H9 (cell line): ENCODE measurements at regions not wholly inside any gene's neighbourhood (a gene's known extent, or its start where the extent isn't known, plus 50 kb on each side); places are given as distances from the start of the nearest gene placed in this dataset.

ENCODE experiments used
- DNase-seq: peaks from one replicate; pipeline ENCODE4 v3.0.0-alpha.2; 2017
- H2AFZ ChIP-seq: one replicate; pipeline ENCODE4 v1.6.1; 2013; ENCODE audit warnings: mild to moderate bottlenecking, low read length, control low read depth, moderate library complexity
- H2AK5ac ChIP-seq: 2 replicates; pipeline ENCODE4 v1.6.1; 2013; ENCODE audit warnings: low read length, control low read depth, mixed read lengths; ENCODE audit not compliant: insufficient read length
- H2BK120ac ChIP-seq: one replicate; pipeline ENCODE4 v1.6.1; 2013; ENCODE audit warnings: low read depth, mild to moderate bottlenecking, low read length, control low read depth, inconsistent platforms; ENCODE audit not compliant: poor library complexity, severe bottlenecking
- H2BK12ac ChIP-seq: 2 replicates; pipeline ENCODE4 v1.6.1; 2013; ENCODE audit warnings: low read length, control low read depth, mixed read lengths, low read depth; ENCODE audit not compliant: insufficient read length
- H2BK15ac ChIP-seq: 2 replicates; pipeline ENCODE4 v1.6.1; 2013; ENCODE audit warnings: low read depth, low read length, control low read depth
- H2BK20ac ChIP-seq: one replicate; pipeline ENCODE4 v1.6.1; 2013; ENCODE audit warnings: low read depth, mild to moderate bottlenecking, low read length, control low read depth, inconsistent platforms; ENCODE audit not compliant: poor library complexity, severe bottlenecking
- H2BK5ac ChIP-seq: 2 replicates; pipeline ENCODE4 v1.6.1; 2013; ENCODE audit warnings: low read length, control low read depth, mixed read lengths; ENCODE audit not compliant: insufficient read length
- H3K14ac ChIP-seq: 2 replicates; pipeline ENCODE4 v1.6.1; 2013; ENCODE audit warnings: low read length, control low read depth; ENCODE audit not compliant: insufficient read depth
- H3K18ac ChIP-seq: 2 replicates; pipeline ENCODE4 v1.6.1; 2013; ENCODE audit warnings: low read depth, mild to moderate bottlenecking, mixed read lengths, low read length, control low read depth; ENCODE audit not compliant: insufficient read length
- H3K23ac ChIP-seq: 2 replicates; pipeline ENCODE4 v1.6.1; 2013; ENCODE audit warnings: low read length, control low read depth, mixed read lengths, low read depth; ENCODE audit not compliant: insufficient read length
- H3K23me2 ChIP-seq: 2 replicates; pipeline ENCODE4 v1.6.1; 2013; ENCODE audit warnings: low read depth, mild to moderate bottlenecking, mixed read lengths, low read length, control low read depth; ENCODE audit not compliant: insufficient read length, poor library complexity, severe bottlenecking
- H3K27ac ChIP-seq: 2 replicates; pipeline ENCODE4 v1.5.1; 2013; ENCODE audit warnings: low read length, control low read depth, mixed read lengths, low read depth; ENCODE audit not compliant: insufficient read length
- H3K27me3 ChIP-seq: 2 replicates; pipeline ENCODE4 v1.6.1; 2013; ENCODE audit warnings: low read length, control low read depth, inconsistent platforms; ENCODE audit not compliant: insufficient read depth
- H3K4ac ChIP-seq: 2 replicates; pipeline ENCODE4 v1.6.1; 2013; ENCODE audit warnings: low read depth, mild to moderate bottlenecking, control low read depth, inconsistent platforms, low read length, moderate library complexity
- H3K4me1 ChIP-seq: 2 replicates; pipeline ENCODE4 v1.6.1; 2013; ENCODE audit warnings: low read length, control low read depth, inconsistent platforms; ENCODE audit not compliant: insufficient read depth
- H3K4me2 ChIP-seq: 2 replicates; pipeline ENCODE4 v1.6.1; 2013; ENCODE audit warnings: low read length, control low read depth, mixed read lengths; ENCODE audit not compliant: insufficient read length, insufficient read depth
- H3K56ac ChIP-seq: 2 replicates; pipeline ENCODE4 v1.6.1; 2013; ENCODE audit warnings: low read depth, mild to moderate bottlenecking, mixed read lengths, low read length, control low read depth; ENCODE audit not compliant: insufficient read length
- H3K79me1 ChIP-seq: 2 replicates; pipeline ENCODE4 v1.6.1; 2013; ENCODE audit warnings: low read depth, mild to moderate bottlenecking, moderate library complexity, low read length, control low read depth, inconsistent platforms; ENCODE audit not compliant: insufficient read depth, poor library complexity, severe bottlenecking
- H3K79me2 ChIP-seq: 2 replicates; pipeline ENCODE4 v1.6.1; 2013; ENCODE audit warnings: low read length, control low read depth, inconsistent platforms; ENCODE audit not compliant: insufficient read depth
- H3K9ac ChIP-seq: 2 replicates; pipeline ENCODE4 v1.6.1; 2013; ENCODE audit warnings: low read length, control low read depth, mixed read lengths; ENCODE audit not compliant: insufficient read length; ENCODE audit errors: extremely low read depth
- H3K9me3 ChIP-seq: one replicate; pipeline ENCODE4 v1.6.1; 2013; ENCODE audit warnings: low read depth, low read length, inconsistent platforms; ENCODE audit not compliant: control insufficient read depth
- H3T11ph ChIP-seq: one replicate; pipeline ENCODE4 v1.6.1; 2013; ENCODE audit warnings: mild to moderate bottlenecking, low read length, control low read depth, inconsistent platforms
- H4K20me1 ChIP-seq: one replicate; pipeline ENCODE4 v1.6.1; 2013; ENCODE audit not compliant: control insufficient read depth, insufficient read length, insufficient read depth
- H4K5ac ChIP-seq: 2 replicates; pipeline ENCODE4 v1.6.1; 2013; ENCODE audit warnings: low read depth, mild to moderate bottlenecking, mixed read lengths, low read length, control low read depth; ENCODE audit not compliant: insufficient read length
- H4K8ac ChIP-seq: replicated peaks from 2 replicates; pipeline ENCODE4 v1.6.1; 2013; ENCODE audit warnings: low read length, control low read depth, mixed read lengths, low read depth; ENCODE audit not compliant: insufficient read length
- H4K91ac ChIP-seq: 2 replicates; pipeline ENCODE4 v1.6.1; 2013; ENCODE audit warnings: low read depth, mild to moderate bottlenecking, moderate library complexity, mixed read lengths, low read length, control low read depth; ENCODE audit not compliant: insufficient read length
- H3K27ac Mint-ChIP-seq, 3 experiments: 2 replicates in 2 of 3; 3 replicates in 1 of 3; pipeline ENCODE4 v1.8.0; 2020 to 2021; ENCODE audit warnings: mixed read lengths in 3 of 3, mild to moderate bottlenecking in 1 of 3, moderate library complexity in 1 of 3
- H3K27me3 Mint-ChIP-seq: 2 replicates; pipeline ENCODE4 v1.8.0; 2021; ENCODE audit warnings: low read depth, mild to moderate bottlenecking, moderate library complexity, mixed read lengths
- H3K36me3 Mint-ChIP-seq, 3 experiments: 2 replicates in 2 of 3; 3 replicates in 1 of 3; pipeline ENCODE4 v1.8.0; 2020 to 2021; ENCODE audit warnings: low read depth in 3 of 3, mixed read lengths in 3 of 3; ENCODE audit not compliant: insufficient read depth in 1 of 3
- H3K4me1 Mint-ChIP-seq, 2 experiments: 2 replicates each; pipeline ENCODE4 v1.8.0; 2020; ENCODE audit warnings: mixed read lengths in 2 of 2
- H3K4me3 Mint-ChIP-seq, 2 experiments: 2 replicates in 1 of 2; 3 replicates in 1 of 2; pipeline ENCODE4 v1.8.0; 2020 to 2021; ENCODE audit warnings: mild to moderate bottlenecking in 2 of 2, mixed read lengths in 2 of 2, moderate library complexity in 1 of 2
- H3K9me3 Mint-ChIP-seq, 2 experiments: 2 replicates in 1 of 2; 3 replicates in 1 of 2; pipeline ENCODE4 v1.8.0; 2020; ENCODE audit warnings: mild to moderate bottlenecking in 2 of 2, mixed read lengths in 2 of 2, moderate library complexity in 1 of 2
- CTCF ChIP-seq: fragments of 200-600 bp; sonication (generic); conservative IDR thresholded peaks from 3 replicates; pipeline ENCODE4 v1.8.0; 2021; ENCODE audit warnings: antibody characterized with exemption, mild to moderate bottlenecking
- WGBS: extraction: QIAGEN DNeasy Blood & Tissue Kit; methylation state at CpG from one replicate; pipeline ENCODE4 v1.1.7; 2013; ENCODE audit warnings: missing lambda C conversion rate, low lambda C conversion rate, mixed read lengths; ENCODE audit not compliant: insufficient read length; ENCODE audit errors: extremely low coverage; 5-methylcytosine and 5-hydroxymethylcytosine counted together

GRCh38 chr13:80508031-80508430 is 167.1 kb upstream of the SPRY2 start:
- DNase-seq = no peak
- no peaks in the 10 kb centered on the region for H3K79me1 ChIP-seq
- H4K5ac ChIP-seq = no peak overlapping the region
- H3K4me1 ChIP-seq = no peaks in the 10 kb centered on the region
- H3K9ac ChIP-seq = no peak overlapping the region
- no CpG with 5 or more reads among the region's 1 CpG for WGBS
- Mint-ChIP-seq H3K4me3 (no peak overlapping the region), H3K27ac (no peak overlapping the region), H3K4me1 (no peaks in the 10 kb centered on the region; a peak in 1 of 4 replicates), H3K9me3 (peaks cover 10 to 17% of the 10 kb centered on the region in 2 experiments), H3K27me3 (no peaks in the 10 kb centered on the region), H3K36me3 (peaks cover 0 to 17% (median 3%) of the 10 kb centered on the region in 3 experiments; a peak in 3 of 7 replicates)
- no peak for TF ChIP-seq CTCF
- H3K23me2 ChIP-seq = no peaks in the 10 kb centered on the region
- H3K4ac ChIP-seq = no peak overlapping the region
- H3K56ac ChIP-seq = no peak overlapping the region
- H4K8ac ChIP-seq = no peak overlapping the region
- H2BK15ac ChIP-seq = no peak overlapping the region
- H2BK20ac ChIP-seq = no peak overlapping the region
- H2BK12ac ChIP-seq = no peak overlapping the region
- H3K4me2 ChIP-seq = no peak overlapping the region
- H3K18ac ChIP-seq = no peak overlapping the region
- no peak overlapping the region for H3K23ac ChIP-seq
- H3K27ac ChIP-seq = no peak overlapping the region
- H3K27me3 ChIP-seq = no peaks in the 10 kb centered on the region
- no peaks in the 10 kb centered on the region for H3K9me3 ChIP-seq
- H2AK5ac ChIP-seq = no peak overlapping the region
- H4K20me1 ChIP-seq = no peaks in the 10 kb centered on the region
- no peak overlapping the region for H2BK120ac ChIP-seq
- H3T11ph ChIP-seq = no peak overlapping the region
- no peak overlapping the region for H3K14ac ChIP-seq
- H3K79me2 ChIP-seq = no peaks in the 10 kb centered on the region
- no peak overlapping the region for H2BK5ac ChIP-seq
- H2AFZ ChIP-seq = no peak overlapping the region
- no peak overlapping the region for H4K91ac ChIP-seq
